ENCODE measurements at regions not wholly inside any gene's neighbourhood (a gene's known extent, or its start where the extent isn't known, plus 50 kb on each side); places are given as distances from the start of the nearest gene placed in this dataset.
A peak's percentile ranks its signal among the peaks of the same experiment; 100 is the strongest.

GRCh38 chr10:111316722-111317212 lies 239.9 kb downstream of the ADRA2A start:
- TF ChIP-seq CTCF (IDR thresholded peaks at IDR 0.05) = peak in 3 of 6 experiments; percentile 4 to 11 (median 6)
- TF ChIP-seq POLR2A (IDR thresholded peaks at IDR 0.05) = no peak
